NCI-H446 treated with DMSO at 0.1 percent for 48 hours (cell line): ENCODE measurements at regions not wholly inside any gene's neighbourhood (a gene's known extent, or its start where the extent isn't known, plus 50 kb on each side); places are given as distances from the start of the nearest gene placed in this dataset.

Experiments
- DNase-seq: peaks from one replicate; lab custom pipeline; 2025; lab: John Stamatoyannopoulos, UW

GRCh38 chr6:128827675-128828464, 55.1 kb upstream of the LAMA2 start:
- DNase-seq, result no peak

- peak; percentile 33 for DNase-seq
These were observed 56.3 kb upstream of the LAMA2 start for GRCh38 chr6:128826606-128827005.

- DNase-seq, result no peak
These were observed 60.7 kb upstream of the LAMA2 start for GRCh38 chr6:128822271-128822670.

GRCh38 chr6:128821116-128821515, 61.8 kb upstream of the LAMA2 start:
- no peak for DNase-seq

GRCh38 chr6:128808856-128809255, 74.1 kb upstream of the LAMA2 start:
- DNase-seq, result no peak

- DNase-seq, result peak; percentile 34
These were observed 75.4 kb upstream of the LAMA2 start for GRCh38 chr6:128807577-128807976.

GRCh38 chr6:128806261-128806660, 76.7 kb upstream of the LAMA2 start:
- peak; percentile 22 for DNase-seq

- peak; percentile 63 for DNase-seq
These were observed 79.0 kb upstream of the LAMA2 start for GRCh38 chr6:128803911-128804310.

- no peak for DNase-seq
These were observed 81.3 kb upstream of the LAMA2 start for GRCh38 chr6:128801621-128802020.

- DNase-seq, result no peak
These were observed 98.7 kb upstream of the LAMA2 start for GRCh38 chr6:128784266-128784665.

- DNase-seq, result no peak
These were observed 114.8 kb upstream of the LAMA2 start for GRCh38 chr6:128768187-128768586.

GRCh38 chr6:128767705-128768104, 115.2 kb upstream of the LAMA2 start:
- DNase-seq, result no peak

- no peak for DNase-seq
These were observed 115.8 kb upstream of the LAMA2 start for GRCh38 chr6:128767150-128767549.

- DNase-seq, result no peak
These were observed 119.2 kb upstream of the LAMA2 start for GRCh38 chr6:128763599-128764300.

- no peak for DNase-seq
These were observed 123.0 kb upstream of the LAMA2 start for GRCh38 chr6:128759901-128760300.

GRCh38 chr6:128759447-128759846, 123.5 kb upstream of the LAMA2 start:
- no peak for DNase-seq

GRCh38 chr6:128757961-128758360, 125.0 kb upstream of the LAMA2 start:
- no peak for DNase-seq

- no peak for DNase-seq
These were observed 128.2 kb upstream of the LAMA2 start for GRCh38 chr6:128754658-128755256.

GRCh38 chr6:128743974-128744765, 138.8 kb upstream of the LAMA2 start:
- no peak for DNase-seq

GRCh38 chr6:128742900-128743299, 140.0 kb upstream of the LAMA2 start:
- no peak for DNase-seq

GRCh38 chr6:128740951-128741350, 142.0 kb upstream of the LAMA2 start:
- no peak for DNase-seq

- no peak for DNase-seq
These were observed 143.8 kb upstream of the LAMA2 start for GRCh38 chr6:128739112-128739511.
